Fibroblast of lung (primary cell): ENCODE measurements at regions not wholly inside any gene's neighbourhood (a gene's known extent, or its start where the extent isn't known, plus 50 kb on each side); places are given as distances from the start of the nearest gene placed in this dataset.

Experiments used
- DNase-seq, 2 donors: peaks; one replicate each; pipeline versions ENCODE4 v3.0.0 to v3.0.0-alpha.2; 2010; ENCODE audit warnings: low read depth in 2 of 2
- H2AFZ ChIP-seq: 2 replicates; pipeline ENCODE4 v1.5.1; 2012; ENCODE audit warnings: low read length, control low read depth, inconsistent platforms
- H3K27ac ChIP-seq: 2 replicates; pipeline ENCODE4 v1.5.1; 2011; ENCODE audit warnings: low read length, control low read depth; ENCODE audit not compliant: insufficient read depth
- H3K27me3 ChIP-seq: 2 replicates; pipeline ENCODE4 v1.5.1; 2011; ENCODE audit warnings: mild to moderate bottlenecking, low read length; ENCODE audit not compliant: control insufficient read depth, insufficient read depth
- H3K36me3 ChIP-seq: 2 replicates; pipeline ENCODE4 v1.5.1; 2011; ENCODE audit warnings: low read length; ENCODE audit not compliant: control insufficient read depth, insufficient read depth
- H3K4me1 ChIP-seq: 2 replicates; pipeline ENCODE4 v1.5.1; 2011; ENCODE audit warnings: low read length; ENCODE audit not compliant: control insufficient read depth, insufficient read depth; ENCODE audit errors: extremely low read depth
- H3K4me2 ChIP-seq: 2 replicates; pipeline ENCODE4 v1.5.1; 2011; ENCODE audit warnings: low read length, control low read depth; ENCODE audit not compliant: insufficient read depth; ENCODE audit errors: extremely low read depth
- H3K4me3 ChIP-seq, 4 experiments: fragments of 200-600 bp in 1 of 4; sonication (generic) in 1 of 4; replicated peaks in 1 of 4; 2 replicates each; pipeline ENCODE4 v1.5.1; 2011 to 2016; ENCODE audit warnings: low read length in 4 of 4, low read depth in 3 of 4, mild to moderate bottlenecking in 3 of 4, control low read depth in 2 of 4, inconsistent platforms in 1 of 4, mixed read lengths in 1 of 4; ENCODE audit not compliant: insufficient read depth in 1 of 4; ENCODE audit errors: control extremely low read depth in 1 of 4
- H3K79me2 ChIP-seq: 2 replicates; pipeline ENCODE4 v1.5.1; 2012; ENCODE audit warnings: mild to moderate bottlenecking, low read length, inconsistent platforms; ENCODE audit not compliant: control insufficient read depth, insufficient read depth
- H3K9ac ChIP-seq: 2 replicates; pipeline ENCODE4 v1.5.1; 2011; ENCODE audit warnings: mild to moderate bottlenecking, low read length, control low read depth; ENCODE audit not compliant: insufficient read depth
- H3K9me3 ChIP-seq: 2 replicates; pipeline ENCODE4 v1.5.1; 2012; ENCODE audit warnings: low read depth, low read length; ENCODE audit not compliant: control insufficient read depth, insufficient read depth
- H4K20me1 ChIP-seq: 2 replicates; pipeline ENCODE4 v1.5.1; 2011; ENCODE audit warnings: low read length; ENCODE audit not compliant: control insufficient read depth, insufficient read depth; ENCODE audit errors: extremely low read depth
- EZH2 ChIP-seq: IDR thresholded peaks from 2 replicates; pipeline ENCODE4 v1.5.1; 2012; ENCODE audit warnings: low read length, control low read depth, mild to moderate bottlenecking; ENCODE audit errors: missing control alignments
- TF ChIP-seq, protein P1 (sequence below), 2 donors: IDR thresholded peaks in 1 of 2; conservative IDR thresholded peaks in 1 of 2; 1 replicate in 1 of 2; 2 replicates in 1 of 2; pipeline ENCODE4 v1.5.1; 2011 to 2012; ENCODE audit warnings: low read length in 2 of 2, control low read depth in 1 of 2, inconsistent platforms in 1 of 2, low read depth in 1 of 2, mild to moderate bottlenecking in 1 of 2

DNA sequence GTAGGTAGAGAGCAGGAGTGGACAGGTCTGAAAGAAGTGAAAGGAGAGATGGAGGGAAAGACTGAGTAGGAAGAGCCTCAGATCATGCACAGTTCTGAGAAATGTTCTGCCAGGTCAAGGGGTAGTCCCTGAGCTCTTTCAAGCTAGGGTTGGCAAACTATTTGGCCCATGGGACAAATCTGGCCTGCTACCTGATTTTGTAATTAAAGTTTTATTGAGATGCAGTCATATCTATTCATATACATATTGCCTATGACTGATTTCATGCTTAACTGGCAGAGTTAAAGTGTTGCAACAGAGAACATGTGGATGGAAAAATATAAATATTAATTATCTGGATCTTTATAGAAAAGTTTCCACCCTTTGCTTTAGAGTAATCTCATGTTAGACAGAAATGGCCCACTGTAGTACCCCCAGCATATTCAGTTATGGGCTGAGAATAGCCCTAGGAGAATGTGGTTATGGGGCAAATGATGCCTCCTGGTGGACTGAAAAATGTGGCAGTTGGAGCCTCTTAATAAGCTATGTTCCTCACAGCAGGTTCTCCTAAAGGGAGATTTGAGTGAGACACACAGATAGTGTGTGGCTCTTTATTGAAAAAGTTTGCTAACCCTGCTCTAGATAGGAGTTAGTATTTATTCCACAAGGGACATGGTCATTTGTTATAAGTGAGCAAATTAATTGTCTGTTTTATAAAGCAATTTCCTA is 476.9 kb downstream of the LRIG3 start:
- Histone ChIP-seq H3K4me1 (no peaks in the 10 kb centered on the region), H2AFZ (no peak overlapping the region), H3K9me3 (no peaks in the 10 kb centered on the region), H3K27ac (no peak overlapping the region), H3K4me3 (no peak overlapping the region), H3K79me2 (no peaks in the 10 kb centered on the region), H3K27me3 (no peaks in the 10 kb centered on the region), H4K20me1 (no peaks in the 10 kb centered on the region), H3K36me3 (no peaks in the 10 kb centered on the region), H3K4me2 (no peak overlapping the region), H3K9ac (no peak overlapping the region)
- no peak for TF ChIP-seq EZH2
- TF ChIP-seq, protein P1, sequence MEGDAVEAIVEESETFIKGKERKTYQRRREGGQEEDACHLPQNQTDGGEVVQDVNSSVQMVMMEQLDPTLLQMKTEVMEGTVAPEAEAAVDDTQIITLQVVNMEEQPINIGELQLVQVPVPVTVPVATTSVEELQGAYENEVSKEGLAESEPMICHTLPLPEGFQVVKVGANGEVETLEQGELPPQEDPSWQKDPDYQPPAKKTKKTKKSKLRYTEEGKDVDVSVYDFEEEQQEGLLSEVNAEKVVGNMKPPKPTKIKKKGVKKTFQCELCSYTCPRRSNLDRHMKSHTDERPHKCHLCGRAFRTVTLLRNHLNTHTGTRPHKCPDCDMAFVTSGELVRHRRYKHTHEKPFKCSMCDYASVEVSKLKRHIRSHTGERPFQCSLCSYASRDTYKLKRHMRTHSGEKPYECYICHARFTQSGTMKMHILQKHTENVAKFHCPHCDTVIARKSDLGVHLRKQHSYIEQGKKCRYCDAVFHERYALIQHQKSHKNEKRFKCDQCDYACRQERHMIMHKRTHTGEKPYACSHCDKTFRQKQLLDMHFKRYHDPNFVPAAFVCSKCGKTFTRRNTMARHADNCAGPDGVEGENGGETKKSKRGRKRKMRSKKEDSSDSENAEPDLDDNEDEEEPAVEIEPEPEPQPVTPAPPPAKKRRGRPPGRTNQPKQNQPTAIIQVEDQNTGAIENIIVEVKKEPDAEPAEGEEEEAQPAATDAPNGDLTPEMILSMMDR (conservative IDR thresholded peaks at IDR 0.05 in 1 of 2, IDR thresholded peaks at IDR 0.05 in 1 of 2; ENCODE audit: low read depth in 1 of 2, low read length in 2 of 2): peak; percentile 42 to 43
- peak; percentile 30 to 40 for DNase-seq

DNA sequence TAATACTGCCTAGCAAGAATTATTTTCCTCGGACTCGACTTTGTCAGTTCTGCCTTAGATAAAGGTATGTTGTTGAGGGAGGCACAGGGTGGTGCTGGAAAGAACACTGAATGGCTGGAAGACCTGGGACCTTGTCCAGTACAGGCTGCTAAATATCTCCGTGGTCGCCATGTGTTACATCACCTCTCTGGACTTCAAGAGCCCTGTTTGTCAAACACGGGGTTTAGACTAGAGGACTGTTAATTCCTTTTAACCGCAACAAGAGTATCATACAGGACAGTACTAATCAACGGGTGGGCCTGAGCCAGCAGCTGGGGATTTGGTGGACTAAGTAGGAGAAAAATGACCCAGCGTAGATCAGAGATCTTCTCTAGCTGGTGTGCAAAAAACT is 476.3 kb downstream of the LRIG3 start:
- TF ChIP-seq, protein P1 (conservative IDR thresholded peaks at IDR 0.05 in 1 of 2, IDR thresholded peaks at IDR 0.05 in 1 of 2; ENCODE audit: low read depth in 1 of 2, low read length in 2 of 2): no peak
- no peak for TF ChIP-seq EZH2
- Histone ChIP-seq H3K79me2 (no peaks in the 10 kb centered on the region), H3K27me3 (no peaks in the 10 kb centered on the region), H3K9me3 (no peaks in the 10 kb centered on the region), H3K4me2 (no peak overlapping the region), H3K4me1 (no peaks in the 10 kb centered on the region), H3K36me3 (no peaks in the 10 kb centered on the region), H3K4me3 (no peak overlapping the region), H2AFZ (no peak overlapping the region), H3K9ac (no peak overlapping the region), H3K27ac (no peak overlapping the region), H4K20me1 (no peaks in the 10 kb centered on the region)
- peak; percentile 40 to 92 for DNase-seq

DNA sequence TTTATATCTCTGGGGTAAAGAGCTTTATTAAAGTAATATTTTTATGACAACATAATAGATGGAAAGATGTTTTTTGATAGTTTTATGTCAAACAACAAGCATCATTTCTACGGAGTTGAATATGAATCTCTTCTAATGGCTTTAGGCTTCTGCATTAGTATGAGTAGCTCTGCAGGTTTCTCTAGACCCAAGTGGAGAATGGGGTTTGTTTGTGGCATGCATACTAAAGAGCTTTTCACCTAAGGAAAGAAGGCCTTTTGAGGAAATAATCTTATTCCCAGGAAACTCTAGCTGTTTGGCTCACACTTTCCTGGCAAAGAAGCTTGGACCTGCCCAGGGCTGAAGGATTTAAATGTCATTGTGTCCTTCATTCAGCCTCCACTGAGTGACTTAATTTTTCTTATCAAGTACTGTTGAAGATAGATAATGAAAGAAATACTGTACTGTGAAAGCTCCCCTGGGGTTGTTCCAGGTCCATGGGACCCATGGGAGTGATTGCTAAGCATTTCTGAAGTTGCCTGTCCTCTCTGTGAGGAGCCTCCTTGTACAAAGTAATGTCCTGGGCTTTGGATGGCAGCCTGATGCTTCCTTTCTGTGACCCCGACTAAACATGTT is 469.3 kb downstream of the LRIG3 start:
- Histone ChIP-seq H3K27me3 (no peaks in the 10 kb centered on the region), H4K20me1 (no peaks in the 10 kb centered on the region), H3K79me2 (no peaks in the 10 kb centered on the region), H3K9ac (no peak overlapping the region), H3K36me3 (no peaks in the 10 kb centered on the region), H3K4me3 (no peak overlapping the region), H3K9me3 (no peaks in the 10 kb centered on the region), H3K4me2 (no peak overlapping the region), H2AFZ (no peak overlapping the region), H3K4me1 (peaks cover 6% of the 10 kb centered on the region), H3K27ac (no peak overlapping the region)
- no peak for TF ChIP-seq EZH2
- TF ChIP-seq, protein P1 (conservative IDR thresholded peaks at IDR 0.05 in 1 of 2, IDR thresholded peaks at IDR 0.05 in 1 of 2; ENCODE audit: low read depth in 1 of 2, low read length in 2 of 2): no peak
- no peak for DNase-seq
